NCI-H82 treated with DMSO at 0.1 percent for 48 hours (cell line): ENCODE measurements at regions not wholly inside any gene's neighbourhood (a gene's known extent, or its start where the extent isn't known, plus 50 kb on each side); places are given as distances from the start of the nearest gene placed in this dataset.

Experiments used
- DNase-seq: peaks from one replicate; lab custom pipeline; 2025; ENCODE audit not compliant: unreplicated experiment; lab: John Stamatoyannopoulos, UW

- no peak for DNase-seq
These were observed 509.0 kb upstream of the GOLIM4 start for GRCh38 chr3:168604767-168605166.

- DNase-seq = no peak
These were observed 502.5 kb upstream of the GOLIM4 start for GRCh38 chr3:168598250-168598649.

DNA sequence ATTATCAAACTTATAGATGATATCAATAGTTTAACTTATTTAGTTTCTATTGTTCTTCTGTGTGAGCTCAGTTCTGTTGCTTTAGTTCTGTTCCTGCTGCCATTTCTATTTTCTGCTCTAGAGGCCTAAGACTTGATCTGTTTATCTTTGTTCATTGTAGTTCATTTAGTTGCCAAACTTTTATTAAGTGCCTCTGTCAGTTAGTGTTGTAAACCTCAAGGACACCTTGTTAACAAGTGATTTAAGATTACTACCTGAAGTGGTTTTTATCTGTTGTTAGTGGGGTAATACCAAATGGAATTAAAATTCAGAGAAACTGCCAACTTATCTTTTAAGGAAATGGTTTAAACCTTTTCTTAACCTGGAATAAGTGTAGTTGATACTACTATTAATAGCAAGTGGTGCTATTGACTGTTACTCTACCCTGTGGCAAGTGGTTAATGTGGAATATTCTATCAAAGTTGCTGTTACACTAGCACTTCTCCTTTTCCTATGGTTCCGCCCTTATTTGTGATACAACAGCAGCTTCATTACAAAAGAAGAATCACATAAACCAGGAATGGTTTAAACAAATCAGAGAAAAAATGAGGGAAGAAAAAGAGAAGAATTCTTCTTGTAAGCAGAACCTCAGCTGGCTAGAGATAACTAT, 500.6 kb upstream of the GOLIM4 start:
- no peak for DNase-seq

GRCh38 chr3:168591587-168591986, 495.9 kb upstream of the GOLIM4 start:
- DNase-seq = no peak

DNA sequence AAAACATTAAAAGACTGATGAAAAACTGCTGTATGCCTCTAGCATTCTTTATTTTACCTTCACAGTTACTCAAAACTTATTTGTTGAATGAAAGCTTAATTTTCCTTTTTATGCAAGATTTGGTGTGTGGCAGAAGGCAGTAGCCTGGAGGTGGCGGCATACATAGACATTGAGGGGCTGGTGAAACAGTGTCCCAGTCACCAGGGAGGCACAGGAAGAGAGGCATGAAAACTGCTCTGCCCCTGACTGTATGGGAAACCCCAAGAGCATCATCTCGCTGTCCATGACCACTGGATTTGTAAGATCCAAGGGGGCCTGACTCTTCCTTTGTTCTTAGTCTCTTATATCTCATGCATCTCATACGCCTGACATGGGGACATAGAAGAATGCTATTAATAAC, 493.7 kb upstream of the GOLIM4 start:
- no peak for DNase-seq

DNA sequence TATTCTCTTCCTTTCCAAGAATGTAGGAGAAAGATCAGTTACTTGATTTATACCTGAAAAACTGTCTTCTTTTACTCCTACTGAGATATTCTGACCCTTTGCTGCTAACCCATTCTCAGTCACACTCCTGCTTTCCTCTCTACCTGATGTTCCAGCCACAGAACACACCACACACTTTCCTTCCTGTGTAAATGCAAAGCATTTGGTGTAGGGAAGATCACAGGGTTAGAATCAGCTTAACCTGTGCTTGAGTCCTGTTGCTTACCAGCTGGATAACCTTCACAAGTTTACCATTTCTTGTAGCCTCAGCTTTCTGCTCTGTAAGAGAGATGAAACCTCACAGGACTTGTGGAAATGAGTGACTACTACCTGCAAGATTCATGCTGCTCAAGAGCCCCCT, 489.8 kb upstream of the GOLIM4 start:
- DNase-seq = no peak

GRCh38 chr3:168583977-168584376, 488.3 kb upstream of the GOLIM4 start:
- no peak for DNase-seq

DNA sequence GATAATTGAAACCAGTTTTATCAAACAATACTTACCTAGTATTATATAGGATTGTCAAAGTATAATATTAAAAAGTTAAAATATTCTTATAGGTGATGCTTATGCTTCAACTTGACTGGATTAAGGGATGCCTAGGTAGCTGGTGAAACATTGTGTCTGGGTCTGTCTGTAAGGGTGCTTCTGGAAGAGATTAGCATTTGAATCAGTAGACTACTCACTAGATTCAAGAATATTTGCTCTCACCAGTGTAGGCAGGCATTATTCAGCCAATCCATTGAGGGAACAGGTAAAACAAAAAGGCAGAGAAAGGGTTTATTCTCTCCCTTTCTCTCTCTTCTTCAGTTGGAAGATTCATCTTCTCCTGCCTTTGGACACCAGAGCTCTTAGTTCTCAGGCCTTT, 486.8 kb upstream of the GOLIM4 start:
- no peak for DNase-seq

DNA sequence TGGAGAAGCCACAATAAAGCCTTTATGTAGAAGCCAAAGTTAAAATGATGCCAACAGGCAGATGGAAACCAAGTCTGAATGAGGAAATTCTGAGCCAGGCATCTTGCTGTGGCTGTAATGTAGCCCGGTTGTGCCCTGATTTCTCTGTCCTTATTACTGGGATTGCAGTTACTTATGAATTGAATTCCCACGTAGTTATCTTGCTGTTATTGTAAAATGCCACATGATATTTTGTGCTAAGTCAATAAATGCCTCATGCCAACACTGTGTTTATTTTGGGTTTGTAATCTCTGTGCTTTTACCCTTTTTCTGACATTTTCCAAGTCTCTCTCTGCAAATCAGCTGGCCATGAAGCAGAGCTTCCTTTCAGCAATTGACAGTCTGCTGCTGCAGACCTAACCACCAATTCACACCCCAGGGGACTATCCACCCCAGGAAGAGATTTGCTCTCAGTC, 486.1 kb upstream of the GOLIM4 start:
- no peak for DNase-seq

DNA sequence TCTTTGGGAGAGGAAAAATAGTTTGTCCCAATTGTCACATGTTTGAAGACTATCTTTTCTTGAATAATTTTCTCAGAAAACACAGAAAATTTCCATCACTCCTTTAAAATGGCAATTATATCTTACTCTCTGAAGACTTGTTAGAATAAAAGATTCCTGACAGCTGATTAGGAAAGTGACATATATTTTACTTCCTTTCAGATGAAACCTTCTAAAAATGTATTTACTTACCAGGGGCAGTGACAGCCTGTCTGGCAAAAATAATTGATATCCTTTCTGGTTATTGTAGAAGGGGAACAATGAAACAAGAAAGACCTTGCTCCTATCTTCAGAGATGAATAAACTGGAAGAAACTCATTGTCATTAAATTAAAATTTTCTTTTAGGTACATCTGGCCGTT, 483.3 kb upstream of the GOLIM4 start:
- DNase-seq = no peak

DNA sequence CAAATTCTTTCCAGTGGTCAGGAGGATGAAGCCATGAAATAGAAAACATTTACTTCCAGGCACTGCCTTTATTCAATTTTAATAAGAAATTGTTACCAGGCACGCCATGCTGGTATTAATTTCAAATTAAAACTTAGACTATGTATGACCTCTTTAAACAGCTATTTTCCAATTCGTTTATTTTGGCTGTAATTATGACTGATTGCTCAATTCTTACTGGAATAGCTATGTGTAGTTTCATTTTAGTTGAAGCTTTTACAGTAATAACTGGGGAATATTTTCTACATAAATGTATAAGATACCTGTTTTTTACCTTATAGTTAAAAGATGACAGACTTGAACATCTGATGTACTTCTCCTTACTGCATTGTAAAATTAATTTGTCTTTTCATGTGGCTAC, 480.0 kb upstream of the GOLIM4 start:
- DNase-seq = no peak

GRCh38 chr3:168574455-168575158, 478.9 kb upstream of the GOLIM4 start:
- DNase-seq = no peak

DNA sequence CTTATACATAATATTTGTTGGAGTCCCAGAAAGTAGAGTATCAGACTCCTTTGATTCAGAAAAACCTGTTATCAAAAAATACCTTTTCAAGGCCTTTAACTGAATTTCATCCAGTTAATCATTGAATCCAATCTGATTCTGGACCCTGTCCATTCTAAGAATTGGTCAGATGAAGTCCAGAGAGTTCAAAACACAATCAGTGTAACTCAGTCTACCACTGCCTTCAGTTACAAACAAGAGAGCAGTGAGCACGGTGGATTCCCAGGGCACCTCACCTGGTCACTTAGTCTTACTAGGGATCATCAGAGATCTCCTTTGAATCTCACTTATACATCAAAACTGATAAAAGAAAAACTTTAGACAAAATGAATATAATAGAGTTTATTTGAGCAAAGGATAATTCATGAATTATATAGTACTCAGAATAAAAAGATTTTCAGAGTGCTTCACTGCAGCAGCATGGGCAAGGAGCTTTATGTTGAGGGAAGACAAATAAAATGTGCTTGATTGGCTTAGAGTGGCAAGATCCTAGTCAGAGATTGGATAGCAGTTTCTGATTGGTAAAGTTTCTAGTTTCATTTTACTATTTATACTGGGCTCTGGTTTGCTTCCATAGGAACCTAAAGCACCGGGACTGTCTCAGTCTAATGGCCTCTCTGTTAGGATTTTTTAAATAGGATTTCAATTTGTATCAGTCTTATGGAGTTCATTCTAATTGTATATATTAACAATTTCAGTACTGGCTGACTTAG, 474.9 kb upstream of the GOLIM4 start:
- DNase-seq = no peak

- DNase-seq = no peak
These were observed 463.1 kb upstream of the GOLIM4 start for GRCh38 chr3:168558728-168559411.

DNA sequence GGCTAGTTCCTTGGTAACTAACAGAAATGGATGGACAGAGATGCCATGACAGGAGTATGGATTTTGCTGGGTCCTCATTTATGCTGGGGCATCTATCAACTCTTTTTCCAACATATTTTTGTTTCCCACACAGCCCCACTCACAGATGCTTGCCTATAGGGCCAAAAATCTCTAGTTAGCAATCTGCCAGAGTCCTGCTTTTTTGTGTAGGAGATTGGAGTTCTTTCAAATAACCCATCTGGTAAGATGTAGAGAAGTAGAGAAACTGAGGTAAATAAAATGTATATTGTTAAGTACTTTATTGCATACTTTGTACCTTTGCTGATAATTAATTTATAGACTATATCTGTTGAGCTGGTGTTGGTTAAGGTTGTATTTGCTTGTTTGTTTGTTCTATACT, 456.5 kb upstream of the GOLIM4 start:
- no peak for DNase-seq

GRCh38 chr3:168548719-168549118, 453.0 kb upstream of the GOLIM4 start:
- DNase-seq = peak; percentile 51

GRCh38 chr3:168546707-168547106, 451.0 kb upstream of the GOLIM4 start:
- DNase-seq = no peak

DNA sequence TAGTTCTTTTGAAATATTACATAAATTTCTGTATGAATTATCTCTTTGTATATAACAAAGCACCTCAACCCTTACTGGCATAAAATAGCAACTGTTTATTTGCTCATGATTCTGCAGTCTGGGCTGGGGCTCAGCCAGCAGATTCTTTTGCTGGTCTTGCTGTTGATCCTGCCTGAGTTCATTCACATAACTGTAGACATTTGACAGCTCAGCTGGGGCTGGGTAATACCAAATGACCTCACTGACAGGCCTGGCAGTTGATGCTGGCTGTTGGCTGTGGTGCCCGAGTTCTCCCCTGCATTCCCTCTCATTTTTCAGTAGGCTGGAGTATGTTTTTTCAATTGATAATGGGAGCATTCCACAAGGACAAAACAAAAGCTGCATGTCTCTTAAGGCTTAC, 449.9 kb upstream of the GOLIM4 start:
- no peak for DNase-seq

GRCh38 chr3:168544097-168544957, 448.6 kb upstream of the GOLIM4 start:
- peak; percentile 91 for DNase-seq

DNA sequence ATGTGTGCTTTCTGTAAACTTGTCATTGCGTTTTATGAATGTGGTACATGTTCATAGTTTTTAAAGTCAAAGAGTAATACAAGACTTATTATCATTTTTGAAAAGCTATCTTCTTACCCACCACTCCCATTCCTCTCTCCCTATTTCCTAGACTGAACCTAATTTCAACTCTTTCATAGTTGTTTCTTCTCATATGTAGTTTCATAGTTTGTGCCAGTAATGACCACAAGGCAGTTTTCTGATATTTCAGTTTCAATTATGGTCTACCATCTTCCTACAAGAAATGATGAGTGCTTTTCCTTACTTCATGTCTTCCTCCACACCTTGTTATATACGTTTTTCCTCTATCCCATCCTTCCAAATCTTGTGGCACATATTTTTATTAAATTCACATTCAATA, 445.0 kb upstream of the GOLIM4 start:
- no peak for DNase-seq

GRCh38 chr3:168539909-168540308, 444.2 kb upstream of the GOLIM4 start:
- no peak for DNase-seq
